ENCODE measurements at regions not wholly inside any gene's neighbourhood (a gene's known extent, or its start where the extent isn't known, plus 50 kb on each side); places are given as distances from the start of the nearest gene placed in this dataset.

- no peak for TF ChIP-seq CTCF (IDR thresholded peaks at IDR 0.05)
These were observed 321.1 kb upstream of the STXBP6 start for GRCh38 chr14:25371068-25371467.

- TF ChIP-seq CTCF (IDR thresholded peaks at IDR 0.05), result no peak
These were observed 308.4 kb upstream of the STXBP6 start for GRCh38 chr14:25358330-25358729.

GRCh38 chr14:25351269-25351668, 301.3 kb upstream of the STXBP6 start:
- TF ChIP-seq CTCF (IDR thresholded peaks at IDR 0.05), result no peak

- no peak for TF ChIP-seq CTCF (IDR thresholded peaks at IDR 0.05)
These were observed 300.9 kb upstream of the STXBP6 start for GRCh38 chr14:25350802-25351201.

DNA sequence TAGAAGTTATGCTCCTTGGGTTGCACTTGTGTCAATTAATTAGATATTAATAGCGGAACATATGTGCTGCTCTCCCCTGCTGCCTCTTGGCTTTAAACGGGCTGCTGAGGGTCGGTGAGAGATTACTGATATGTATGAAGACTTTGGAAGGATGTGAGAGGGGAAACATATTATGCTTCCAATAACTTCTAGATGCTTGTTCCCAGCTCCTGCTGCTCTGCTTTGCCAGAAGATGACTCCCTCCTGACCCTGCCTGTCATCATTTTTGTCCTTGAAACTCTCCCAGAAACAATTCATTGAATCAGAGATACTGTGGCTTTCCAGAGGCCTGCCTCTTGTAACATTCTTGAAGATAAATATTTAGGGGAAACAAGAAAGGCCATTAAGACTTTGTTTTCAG, 300.1 kb upstream of the STXBP6 start:
- no peak for TF ChIP-seq CTCF (IDR thresholded peaks at IDR 0.05)

GRCh38 chr14:25349269-25349668, 299.3 kb upstream of the STXBP6 start:
- TF ChIP-seq CTCF (IDR thresholded peaks at IDR 0.05), result no peak

DNA sequence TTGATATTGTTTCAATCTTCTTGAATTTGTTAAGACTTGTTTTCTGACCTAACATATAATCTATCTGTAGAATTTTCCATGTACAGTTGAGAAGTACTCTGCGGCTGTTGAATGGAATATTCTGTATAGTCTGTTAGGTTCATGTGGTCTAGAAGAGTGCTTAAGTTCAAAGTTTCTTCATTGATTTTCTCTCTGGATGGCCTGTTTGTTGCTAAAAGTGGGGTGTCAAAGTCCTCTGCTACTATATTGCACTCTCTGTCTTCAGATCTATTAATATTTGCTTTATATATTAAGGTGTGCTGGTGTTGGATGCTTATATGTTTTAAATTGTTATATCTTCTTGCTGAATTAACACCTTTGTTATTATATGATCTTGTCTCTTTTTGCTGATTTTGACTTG, 290.9 kb upstream of the STXBP6 start:
- TF ChIP-seq CTCF (IDR thresholded peaks at IDR 0.05), result no peak

GRCh38 chr14:25322784-25323183, 272.8 kb upstream of the STXBP6 start:
- TF ChIP-seq CTCF (IDR thresholded peaks at IDR 0.05), result no peak
